Stimulated activated CD8-positive, alpha-beta memory T cell treated with anti-CD3 and anti-CD28 coated beads, Interleukin-15, amount 100 ng/mL, for 24 hours (primary cell): ENCODE measurements at regions not wholly inside any gene's neighbourhood (a gene's known extent, or its start where the extent isn't known, plus 50 kb on each side); places are given as distances from the start of the nearest gene placed in this dataset.

Experiments used
- DNase-seq: peaks from one replicate; pipeline ENCODE4 v3.0.0-alpha.2; 2020; ENCODE audit warnings: low read depth

GRCh38 chr9:93730217-93730616 lies 153.8 kb downstream of the PHF2 start:
- DNase-seq = no peak
